Keratinocyte (primary cell): ENCODE measurements at regions not wholly inside any gene's neighbourhood (a gene's known extent, or its start where the extent isn't known, plus 50 kb on each side); places are given as distances from the start of the nearest gene placed in this dataset.

Source experiments
- DNase-seq: peaks from one replicate; pipeline ENCODE4 v3.0.0-alpha.2; 2011; ENCODE audit warnings: low read depth, missing footprints, low spot score
- FAIRE-seq: peaks from 2 replicates; lab custom pipeline; 2011; peaks lifted over from hg19 to GRCh38; lab: Jason Lieb, UNC
- H2AFZ ChIP-seq: 2 replicates; pipeline ENCODE4 v1.6.0; 2012; ENCODE audit warnings: low read length, control low read depth, inconsistent platforms; ENCODE audit not compliant: control insufficient read depth
- H3K27ac ChIP-seq: 2 replicates; pipeline ENCODE4 v1.5.1; 2011; ENCODE audit warnings: low read length; ENCODE audit not compliant: control insufficient read depth, insufficient read depth
- H3K27me3 ChIP-seq: 3 replicates; pipeline ENCODE4 v1.6.0; 2011; ENCODE audit warnings: low read length; ENCODE audit not compliant: control insufficient read depth, insufficient read depth; ENCODE audit errors: extremely low read depth
- H3K36me3 ChIP-seq, 2 experiments: 2 replicates in 1 of 2; 3 replicates in 1 of 2; pipeline ENCODE4 v1.5.1; 2011; ENCODE audit warnings: low read length in 2 of 2, mild to moderate bottlenecking in 1 of 2; ENCODE audit not compliant: control insufficient read depth in 2 of 2, insufficient read depth in 2 of 2; ENCODE audit errors: extremely low read depth in 1 of 2
- H3K4me1 ChIP-seq: 3 replicates; pipeline ENCODE4 v1.5.1; 2011; ENCODE audit warnings: low read length; ENCODE audit not compliant: control insufficient read depth, insufficient read depth; ENCODE audit errors: extremely low read depth
- H3K4me2 ChIP-seq: 3 replicates; pipeline ENCODE4 v1.6.0; 2011; ENCODE audit warnings: low read depth, low read length; ENCODE audit not compliant: control insufficient read depth, insufficient read depth; ENCODE audit errors: extremely low read depth
- H3K4me3 ChIP-seq, 3 experiments: fragments of 200-600 bp in 1 of 3; sonication (generic) in 1 of 3; 2 replicates in 2 of 3; 3 replicates in 1 of 3; pipeline ENCODE4 v1.5.1; 2011 to 2016; ENCODE audit warnings: low read length in 3 of 3, mild to moderate bottlenecking in 3 of 3, control low read depth in 2 of 3, inconsistent platforms in 1 of 3, low read depth in 1 of 3, mixed read lengths in 1 of 3, mixed run types in 1 of 3, moderate library complexity in 1 of 3; ENCODE audit not compliant: control insufficient read depth in 2 of 3, insufficient read depth in 2 of 3; ENCODE audit errors: extremely low read depth in 1 of 3
- H3K79me2 ChIP-seq: 2 replicates; pipeline ENCODE4 v1.6.0; 2012; ENCODE audit warnings: low read length; ENCODE audit not compliant: control insufficient read depth, insufficient read depth
- H3K9ac ChIP-seq: 3 replicates; pipeline ENCODE4 v1.6.0; 2011; ENCODE audit warnings: low read length; ENCODE audit not compliant: control insufficient read depth, insufficient read depth; ENCODE audit errors: extremely low read depth
- H3K9me1 ChIP-seq: 3 replicates; pipeline ENCODE4 v1.6.0; 2011; ENCODE audit warnings: low read length; ENCODE audit not compliant: control insufficient read depth, insufficient read depth; ENCODE audit errors: extremely low read depth
- H3K9me3 ChIP-seq: 2 replicates; pipeline ENCODE4 v1.5.1; 2012; ENCODE audit warnings: low read depth, low read length; ENCODE audit not compliant: control insufficient read depth
- H4K20me1 ChIP-seq: 3 replicates; pipeline ENCODE4 v1.6.0; 2011; ENCODE audit warnings: low read length; ENCODE audit not compliant: control insufficient read depth, insufficient read depth; ENCODE audit errors: extremely low read depth
- CTCF ChIP-seq, 3 experiments: IDR thresholded peaks in 1 of 3; conservative IDR thresholded peaks in 1 of 3; optimal IDR thresholded peaks in 1 of 3; 2 replicates in 2 of 3; 3 replicates in 1 of 3; pipeline versions ENCODE3 to v1.5.1; 2011; ENCODE audit warnings: low read length in 3 of 3, mild to moderate bottlenecking in 3 of 3, moderate library complexity in 2 of 3, control low read depth in 1 of 3, inconsistent platforms in 1 of 3; ENCODE audit not compliant: insufficient read depth in 2 of 3; ENCODE audit errors: extremely low read depth in 1 of 3
- EZH2 ChIP-seq: IDR thresholded peaks from one replicate; pipeline ENCODE4 v1.6.1; 2012; ENCODE audit warnings: inconsistent platforms, mild to moderate bottlenecking, low read length, moderate library complexity
- dilution Hi-C: fragments of 300-500 bp; cut with MboI; formaldehyde crosslinking; loops from one replicate; pipeline ENCODE4 v1.7.0; 2020; ENCODE audit warnings: low sequenced_read_pairs; ENCODE audit not compliant: extremely low pct_ligation_motif_present

DNA sequence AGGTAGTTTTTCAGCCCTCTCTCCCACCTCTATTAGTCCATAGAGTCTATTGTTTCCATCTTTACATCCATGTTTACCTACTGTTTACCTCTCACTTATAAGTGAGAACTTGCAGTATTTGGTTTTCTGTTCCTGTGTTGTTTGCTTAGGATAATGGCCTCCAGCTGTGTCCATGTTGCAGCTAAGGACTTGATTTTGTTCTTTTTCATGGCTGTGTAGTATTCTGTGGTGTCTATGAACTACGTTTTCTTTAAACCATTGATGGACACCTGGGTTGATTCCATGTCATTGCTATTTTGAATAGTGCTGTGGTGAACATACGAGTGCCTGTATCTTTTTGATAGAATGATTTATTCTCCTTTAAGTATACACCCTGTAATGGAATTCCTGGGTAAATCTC lies 292.4 kb downstream of the PHF14 start:
- no peak for FAIRE-seq
- H3K9me3 ChIP-seq = no peaks in the 10 kb centered on the region
- H3K27ac ChIP-seq = no peak overlapping the region
- no peaks in the 10 kb centered on the region for H4K20me1 ChIP-seq
- H3K79me2 ChIP-seq = no peaks in the 10 kb centered on the region
- H3K9ac ChIP-seq = no peak overlapping the region
- no peaks in the 10 kb centered on the region for H3K36me3 ChIP-seq
- H3K27me3 ChIP-seq = no peaks in the 10 kb centered on the region
- dilution Hi-C loops = no loop called here
- H3K9me1 ChIP-seq = no peaks in the 10 kb centered on the region
- no peak overlapping the region for H3K4me2 ChIP-seq
- no peak overlapping the region for H3K4me3 ChIP-seq
- no peaks in the 10 kb centered on the region for H3K4me1 ChIP-seq
- TF ChIP-seq CTCF (optimal IDR thresholded peaks at IDR 0.05 in 1 of 3, IDR thresholded peaks at IDR 0.05 in 1 of 3, conservative IDR thresholded peaks at IDR 0.05 in 1 of 3; ENCODE audit: extremely low read depth in 1 of 3, insufficient read depth in 2 of 3, low read length in 3 of 3) (no peak), EZH2 (no peak)
- no peak for DNase-seq
- H2AFZ ChIP-seq = no peak overlapping the region

GRCh38 chr7:11272352-11272751 lies 298.7 kb downstream of the PHF14 start:
- Histone ChIP-seq H3K36me3 (no peaks in the 10 kb centered on the region), H2AFZ (no peak overlapping the region), H4K20me1 (no peaks in the 10 kb centered on the region), H3K9me3 (no peaks in the 10 kb centered on the region), H3K9ac (no peak overlapping the region), H3K4me1 (no peaks in the 10 kb centered on the region), H3K4me3 (no peak overlapping the region), H3K4me2 (no peak overlapping the region), H3K27me3 (no peaks in the 10 kb centered on the region), H3K27ac (no peak overlapping the region), H3K79me2 (no peaks in the 10 kb centered on the region), H3K9me1 (no peaks in the 10 kb centered on the region)
- FAIRE-seq (no peak), DNase-seq (no peak)
- no peak for TF ChIP-seq CTCF (optimal IDR thresholded peaks at IDR 0.05 in 1 of 3, IDR thresholded peaks at IDR 0.05 in 1 of 3, conservative IDR thresholded peaks at IDR 0.05 in 1 of 3; ENCODE audit: extremely low read depth in 1 of 3, insufficient read depth in 2 of 3, low read length in 3 of 3)
- dilution Hi-C loops = no loop called here
